22Rv1 (cell line): ENCODE measurements at regions not wholly inside any gene's neighbourhood (a gene's known extent, or its start where the extent isn't known, plus 50 kb on each side); places are given as distances from the start of the nearest gene placed in this dataset.
"Not testable (repeated sequence)": the region's sequence is repeated elsewhere in the genome, so short reads cannot be mapped to it uniquely, and the experiment has no call there.

Experiments
- H3K27ac ChIP-seq: fragments of 450-650 bp; 2 replicates; pipeline ENCODE4 v1.5.1; 2017
- CTCF ChIP-seq: fragments of 450-650 bp; IDR thresholded peaks from 2 replicates; pipeline ENCODE4 v1.5.1; 2017; ENCODE audit warnings: mild to moderate bottlenecking
- ZFX ChIP-seq: fragments of 450-650 bp; IDR thresholded peaks from 2 replicates; pipeline ENCODE4 v1.6.1; 2017; ENCODE audit warnings: antibody characterized with exemption, borderline replicate concordance

GRCh38 chrX:40854242-40854641 lies 118.9 kb upstream of the MED14 start:
- TF ChIP-seq CTCF (no peak), ZFX (no peak)
- H3K27ac ChIP-seq, result no peak overlapping the region

DNA sequence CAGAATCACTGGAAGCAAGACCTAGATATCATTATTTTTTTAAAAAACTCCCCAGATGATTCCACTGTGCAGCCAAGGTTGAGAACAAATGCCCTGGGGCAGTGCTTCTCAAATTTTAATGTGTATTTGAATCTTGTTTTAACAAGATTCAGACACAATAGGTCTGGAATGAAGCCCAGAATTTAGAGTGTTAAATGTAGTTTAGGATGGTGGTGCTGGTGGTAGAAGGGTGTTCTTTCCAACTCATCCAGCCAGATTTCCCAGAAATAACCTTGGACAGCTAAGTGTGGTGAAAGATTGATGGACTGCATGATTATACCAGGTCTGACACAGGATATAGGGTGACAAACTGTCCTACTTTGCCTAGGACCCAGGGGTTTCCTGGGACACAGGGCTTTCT lies 120.1 kb upstream of the MED14 start:
- no peak for TF ChIP-seq ZFX
- TF ChIP-seq CTCF, result no peak
- H3K27ac ChIP-seq, result no peak overlapping the region

GRCh38 chrX:40855932-40856515 lies 120.7 kb upstream of the MED14 start:
- TF ChIP-seq ZFX (no peak), CTCF (no peak)
- H3K27ac ChIP-seq, result no peak overlapping the region

DNA sequence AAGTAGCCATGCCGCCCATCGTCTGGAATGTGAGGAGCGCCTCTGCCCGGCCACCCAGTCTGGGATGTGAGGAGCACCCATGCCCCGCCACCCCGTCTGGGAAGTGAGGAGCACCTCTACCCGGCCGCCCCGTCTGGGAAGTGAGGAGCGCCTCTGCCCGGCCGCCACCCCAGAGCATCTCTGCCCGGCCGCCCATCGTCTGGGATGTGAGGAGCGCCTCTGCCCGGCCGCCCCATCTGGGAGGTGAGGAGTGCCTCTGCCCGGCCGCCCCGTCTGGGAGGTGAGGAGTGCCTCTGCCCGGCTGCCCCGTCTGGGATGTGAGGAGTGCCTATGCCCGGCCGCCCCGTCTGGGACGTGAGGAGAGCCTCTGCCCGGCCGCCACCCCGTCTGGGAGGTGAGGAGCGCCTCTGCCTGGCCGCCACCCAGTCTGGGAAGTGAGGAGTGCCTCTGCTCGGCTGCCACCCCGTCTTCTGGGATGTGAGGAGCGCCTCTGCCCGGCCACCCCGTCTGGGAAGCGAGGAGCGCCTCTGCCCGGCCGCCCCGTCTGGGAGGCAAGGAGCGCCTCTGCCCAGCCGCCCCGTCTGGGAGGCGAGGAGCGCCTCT lies 126.7 kb upstream of the MED14 start:
- not testable (repeated sequence) for H3K27ac ChIP-seq

DNA sequence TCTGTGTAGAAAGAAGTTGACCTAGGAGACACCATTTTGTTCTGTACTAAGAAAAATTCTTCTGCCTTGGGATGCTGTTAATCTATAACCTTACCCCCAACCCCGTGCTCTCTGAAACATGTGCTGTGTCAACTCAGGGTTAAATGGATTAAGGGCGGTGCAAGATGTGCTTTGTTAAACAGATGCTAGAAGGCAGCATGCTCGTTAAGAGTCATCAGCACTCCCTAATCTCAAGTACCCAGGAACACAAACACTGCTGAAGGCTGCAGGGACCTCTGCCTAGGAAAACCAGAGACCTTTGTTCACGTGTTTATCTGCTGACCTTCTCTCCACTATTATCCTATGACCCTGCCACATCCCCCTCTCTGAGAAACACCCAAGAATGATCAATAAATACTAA lies 127.9 kb upstream of the MED14 start:
- not testable (repeated sequence) for H3K27ac ChIP-seq

GRCh38 chrX:40863671-40864070 lies 128.3 kb upstream of the MED14 start:
- H3K27ac ChIP-seq, result no peak overlapping the region
- TF ChIP-seq ZFX (no peak), CTCF (no peak)

DNA sequence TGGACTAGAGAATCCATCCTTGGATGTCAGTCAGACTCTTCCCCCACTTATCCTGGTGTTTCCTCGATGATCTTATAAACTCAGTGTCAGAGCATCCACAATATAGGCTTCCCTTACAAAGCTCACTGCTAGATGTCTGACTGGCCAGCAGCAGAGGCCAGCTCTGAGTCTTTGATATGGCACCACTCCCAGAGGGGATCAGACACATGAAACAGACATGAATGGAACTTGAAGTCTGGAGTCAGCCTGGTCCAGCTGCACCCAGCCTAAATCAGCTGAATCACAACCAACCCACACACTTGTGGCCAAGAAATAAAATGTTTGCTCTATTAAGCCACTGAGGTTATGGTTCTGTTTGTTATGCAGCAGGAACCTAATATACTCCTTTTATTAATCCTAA lies 129.6 kb upstream of the MED14 start:
- TF ChIP-seq CTCF (no peak), ZFX (no peak)
- H3K27ac ChIP-seq, result no peak overlapping the region

- TF ChIP-seq CTCF, result no peak
- H3K27ac ChIP-seq, result no peak overlapping the region
These were observed 131.6 kb upstream of the MED14 start for GRCh38 chrX:40866893-40867292.
